ENCODE measurements at regions not wholly inside any gene's neighbourhood (a gene's known extent, or its start where the extent isn't known, plus 50 kb on each side); places are given as distances from the start of the nearest gene placed in this dataset.
"Not testable (repeated sequence)": the region's sequence is repeated elsewhere in the genome, so short reads cannot be mapped to it uniquely, and the experiment has no call there.

DNA sequence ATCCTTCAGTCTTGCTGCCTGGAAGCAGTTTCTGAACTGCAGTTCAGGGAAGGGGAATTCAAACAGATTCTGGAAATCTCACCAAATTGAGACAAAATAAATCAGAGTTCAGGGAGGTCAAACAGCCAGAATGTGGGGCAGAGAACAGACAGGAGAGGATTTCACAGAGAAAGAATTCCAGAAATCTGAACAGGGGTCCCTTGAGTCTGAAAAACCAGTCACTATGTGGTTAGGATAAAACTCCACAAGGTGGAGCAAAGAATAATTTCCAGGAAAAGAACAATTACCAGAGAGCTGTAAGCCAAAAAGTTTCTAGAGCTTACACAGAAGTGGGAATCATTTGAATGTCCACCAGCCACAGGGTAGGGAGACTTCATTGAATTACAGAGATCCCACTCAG, 84.7 kb downstream of the URB2 start:
- DNase-seq (ENCODE audit: low read depth), result no peak

DNA sequence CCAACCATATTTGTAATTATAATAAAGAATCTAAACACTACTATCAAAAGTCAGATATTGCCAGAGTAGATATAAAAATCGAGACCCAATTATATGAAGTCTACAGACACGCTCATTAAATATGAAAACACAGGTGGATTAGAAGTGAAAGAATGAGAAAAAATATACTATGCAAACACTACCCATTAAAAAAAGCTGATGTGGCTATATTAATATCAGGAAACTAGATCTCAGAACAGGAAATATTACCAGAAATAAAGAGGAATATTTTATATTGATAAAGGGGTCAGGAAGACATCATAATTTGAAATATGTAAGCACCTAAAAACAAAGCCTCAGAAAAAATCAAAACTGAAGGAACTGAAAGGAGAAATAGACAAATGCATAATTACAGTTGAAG, 88.3 kb downstream of the URB2 start:
- DNase-seq (ENCODE audit: low read depth), result no peak

DNA sequence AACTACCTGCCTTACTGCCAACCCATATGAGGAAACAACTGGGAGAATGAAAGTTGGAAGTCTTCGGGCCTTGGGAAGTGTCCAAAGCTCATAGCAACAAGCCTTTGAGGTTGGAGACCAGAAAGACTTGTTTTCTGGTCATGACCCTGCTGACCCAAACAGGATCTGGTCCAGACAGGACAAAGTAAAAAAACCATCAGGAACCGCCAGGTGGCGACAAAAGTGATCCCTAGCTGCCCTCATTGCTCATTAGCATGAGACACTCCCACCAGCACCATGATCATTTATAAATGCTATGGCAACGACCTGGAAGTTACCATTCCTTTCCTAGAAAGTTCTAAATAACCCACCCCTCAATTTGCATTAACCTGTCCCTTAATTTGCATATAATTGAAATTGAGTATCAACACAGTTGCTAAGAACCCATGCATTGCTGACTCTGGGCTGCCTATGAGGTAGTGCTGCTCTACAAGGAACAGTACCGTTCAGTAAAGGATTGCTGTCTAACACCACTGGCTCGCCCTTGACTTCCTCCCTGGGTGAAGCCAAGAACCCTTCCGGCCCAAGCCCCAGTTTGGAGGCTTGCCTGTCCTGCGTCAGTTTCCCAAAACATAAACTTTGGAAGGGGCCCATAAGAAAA, 89.0 kb downstream of the URB2 start:
- DNase-seq (ENCODE audit: low read depth), result peak; percentile 12

DNA sequence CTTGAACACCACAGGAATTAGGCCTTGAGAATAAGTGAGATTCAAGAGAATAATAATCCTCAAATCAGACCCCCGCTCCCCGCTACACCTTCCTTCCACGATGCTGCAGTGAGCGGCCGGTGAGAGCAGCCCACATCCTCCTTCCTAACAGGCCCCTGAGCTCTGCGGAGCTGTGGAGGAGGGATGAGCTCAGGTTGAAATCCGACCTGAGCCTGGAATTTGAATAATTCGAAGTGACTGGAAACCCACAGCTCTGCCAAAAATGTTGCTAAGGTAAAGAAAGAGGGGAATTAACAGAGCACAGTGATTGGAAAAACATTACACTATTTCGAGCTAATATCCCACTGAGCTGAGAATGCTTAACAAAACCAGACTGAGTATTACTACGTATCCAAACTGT, 90.0 kb downstream of the URB2 start:
- DNase-seq (ENCODE audit: low read depth), result no peak

DNA sequence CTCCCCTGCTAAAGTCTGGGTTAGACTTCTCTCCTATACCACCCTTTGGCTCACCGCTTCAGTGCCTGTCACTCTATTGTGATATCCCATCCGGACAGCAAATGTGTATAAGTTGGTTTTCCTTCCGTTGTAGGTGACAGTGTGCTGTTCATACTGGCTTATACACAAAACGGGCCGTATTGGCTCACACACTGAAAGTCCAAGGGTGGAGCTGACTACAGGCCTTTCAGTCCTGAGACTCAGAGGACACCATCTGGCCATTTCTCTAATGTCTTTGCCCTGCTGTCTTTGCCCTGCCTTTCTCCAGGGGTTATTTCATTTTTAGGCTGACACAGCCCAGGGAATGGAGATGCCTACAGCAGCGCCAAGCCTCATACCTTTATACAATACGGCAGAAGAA, 90.7 kb downstream of the URB2 start:
- DNase-seq (ENCODE audit: low read depth), result no peak

DNA sequence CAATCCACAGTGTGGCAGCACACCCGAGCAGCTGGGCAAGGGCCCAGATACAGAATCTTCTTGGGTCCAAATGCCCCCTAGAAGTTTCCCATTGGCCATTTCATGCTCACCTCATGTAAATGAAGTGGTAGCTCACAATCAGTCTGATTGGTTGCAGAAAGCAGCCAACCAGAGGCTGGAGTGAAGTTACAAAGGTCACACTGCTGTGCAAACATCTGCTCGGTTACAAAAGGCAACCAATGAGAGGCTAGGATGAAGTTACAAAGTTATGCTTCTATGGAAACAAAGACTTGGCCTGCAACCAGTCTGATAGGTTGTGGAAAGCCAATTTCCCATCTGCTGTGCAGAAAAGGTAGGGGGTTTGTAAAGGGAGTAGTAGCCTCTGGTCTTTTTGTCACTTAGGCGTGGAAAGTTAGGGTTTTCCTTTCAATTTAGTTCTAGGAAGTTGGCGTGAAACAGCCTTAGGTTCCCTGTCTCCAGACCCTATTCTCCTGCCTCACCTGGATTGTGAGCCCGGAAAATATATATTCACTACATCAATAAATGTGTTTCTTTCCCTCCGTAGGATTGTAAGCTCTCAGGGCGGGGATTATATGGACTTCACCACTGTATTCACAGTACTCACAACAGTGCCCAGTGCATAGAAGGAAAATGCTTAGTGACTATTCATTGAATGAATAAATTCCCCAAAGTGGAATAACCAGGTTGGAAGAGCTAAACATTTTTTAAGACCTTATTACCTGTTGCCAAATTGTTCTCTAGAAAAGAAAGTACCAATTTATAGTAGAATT, 91.9 kb downstream of the URB2 start:
- DNase-seq (ENCODE audit: low read depth), result no peak

DNA sequence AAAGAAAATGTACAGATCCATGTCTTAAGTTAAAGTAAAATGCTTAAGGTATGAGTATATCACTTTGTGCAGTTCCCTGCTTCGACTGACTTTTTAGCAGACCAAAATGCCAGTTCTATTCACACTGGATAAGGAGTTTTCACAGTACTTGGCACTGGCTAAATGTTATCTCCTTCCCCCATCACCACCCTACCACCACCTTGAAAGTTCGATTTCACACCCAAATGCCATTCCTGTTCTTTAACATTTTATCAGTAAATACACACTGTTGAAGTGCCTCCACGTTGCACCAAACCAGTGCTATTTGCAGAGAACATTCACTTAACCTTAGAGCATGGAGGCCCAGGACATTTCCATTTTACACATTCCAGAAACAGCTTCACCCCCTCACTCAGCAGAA, 100.0 kb downstream of the URB2 start:
- DNase-seq (ENCODE audit: low read depth), result no peak

DNA sequence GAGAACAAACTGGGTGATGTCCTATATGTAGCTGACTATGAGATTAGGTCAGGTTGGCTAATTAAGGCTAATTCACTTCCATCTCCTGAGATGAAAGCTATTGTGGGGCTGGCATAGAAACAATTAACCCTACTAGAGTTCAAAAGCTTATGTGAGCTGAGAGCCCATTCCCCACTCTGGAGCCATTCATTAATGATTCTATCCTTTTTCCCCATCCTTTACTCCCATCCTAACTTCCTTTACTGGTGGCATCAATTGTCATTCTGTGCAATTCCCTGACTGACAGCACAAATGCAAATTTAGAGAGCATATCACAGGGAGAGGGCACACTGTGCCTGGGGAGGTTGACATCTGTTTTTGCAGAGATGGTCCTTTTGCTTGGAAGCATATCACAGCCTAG, 103.9 kb downstream of the URB2 start:
- DNase-seq (ENCODE audit: low read depth), result no peak

DNA sequence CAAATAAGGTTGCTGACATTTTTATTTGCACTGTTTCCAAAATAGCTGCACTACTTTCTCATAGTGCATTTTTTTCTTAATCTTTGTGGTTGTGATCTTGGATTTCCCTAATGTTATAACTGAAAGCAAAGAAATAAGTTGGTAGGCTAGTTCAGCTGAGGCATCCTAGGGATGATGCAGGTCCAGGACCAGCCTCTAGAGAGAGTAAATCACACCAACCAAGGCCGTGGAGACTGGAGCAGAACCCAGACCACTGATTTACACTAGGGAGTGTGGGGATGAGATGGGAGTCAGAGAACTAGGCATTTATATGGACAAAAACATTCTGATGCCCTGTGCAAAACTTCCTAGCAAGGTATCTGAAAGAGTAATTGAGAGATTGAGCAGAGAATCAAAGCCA, 104.5 kb downstream of the URB2 start:
- no peak for DNase-seq (ENCODE audit: low read depth)

DNA sequence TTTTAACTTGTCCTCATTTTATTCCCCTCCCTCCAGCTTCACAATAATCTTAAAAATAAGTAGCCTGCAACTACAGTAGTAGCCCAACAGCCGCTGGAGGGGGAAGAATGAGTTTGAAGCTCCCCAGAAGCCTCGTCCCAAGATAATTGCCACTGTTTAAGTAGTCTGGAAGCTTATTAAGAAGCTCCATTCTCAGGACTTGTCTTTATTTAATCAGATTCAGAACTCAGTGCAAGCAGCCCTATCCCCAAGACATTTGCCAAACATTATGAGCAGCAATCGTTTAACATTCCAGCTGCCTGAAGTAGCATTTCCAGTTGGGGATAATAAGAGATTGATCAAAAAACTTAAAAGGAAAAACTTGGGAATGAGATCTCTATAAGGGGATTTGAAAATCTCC, 106.0 kb downstream of the URB2 start:
- no peak for DNase-seq (ENCODE audit: low read depth)

DNA sequence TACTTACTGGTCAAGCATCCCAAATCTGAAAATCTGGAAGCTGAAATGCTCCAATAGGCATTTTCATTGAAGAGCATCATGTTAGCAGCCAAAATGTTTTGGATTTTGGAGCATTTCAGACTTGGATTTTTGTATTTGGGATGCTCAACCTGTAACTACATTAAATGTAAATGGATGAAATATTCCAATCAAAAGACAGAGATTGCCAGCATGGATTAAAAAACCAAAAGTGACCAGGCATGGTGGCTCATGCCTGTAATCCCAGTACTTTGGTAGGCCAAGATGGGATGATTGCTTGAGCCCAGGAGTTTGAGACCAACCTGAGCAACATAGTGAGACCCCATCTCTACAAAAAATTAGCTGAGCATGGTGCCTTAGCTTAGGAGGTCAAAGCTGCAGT, 110.3 kb downstream of the URB2 start:
- no peak for DNase-seq (ENCODE audit: low read depth)

DNA sequence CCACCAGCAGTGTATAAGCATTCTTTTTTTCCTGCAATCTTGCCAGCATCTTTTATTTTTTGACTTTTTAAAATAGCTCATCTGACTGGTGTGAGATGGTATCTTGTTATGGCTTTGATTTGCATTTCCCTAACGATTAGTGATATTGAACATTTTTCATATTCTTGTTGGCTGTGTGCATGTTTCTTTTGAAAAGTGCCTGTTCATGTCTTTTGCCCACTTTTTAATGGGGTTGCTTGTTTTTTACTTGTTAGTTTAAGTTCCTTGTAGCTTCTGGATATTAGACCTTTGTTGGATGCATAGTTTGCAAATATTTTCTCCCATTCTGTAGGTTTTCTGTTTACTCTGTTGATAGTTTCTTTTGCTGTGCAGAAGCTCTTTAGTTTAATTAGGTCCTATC, 116.6 kb downstream of the URB2 start:
- not testable (repeated sequence) for DNase-seq (ENCODE audit: low read depth)

DNA sequence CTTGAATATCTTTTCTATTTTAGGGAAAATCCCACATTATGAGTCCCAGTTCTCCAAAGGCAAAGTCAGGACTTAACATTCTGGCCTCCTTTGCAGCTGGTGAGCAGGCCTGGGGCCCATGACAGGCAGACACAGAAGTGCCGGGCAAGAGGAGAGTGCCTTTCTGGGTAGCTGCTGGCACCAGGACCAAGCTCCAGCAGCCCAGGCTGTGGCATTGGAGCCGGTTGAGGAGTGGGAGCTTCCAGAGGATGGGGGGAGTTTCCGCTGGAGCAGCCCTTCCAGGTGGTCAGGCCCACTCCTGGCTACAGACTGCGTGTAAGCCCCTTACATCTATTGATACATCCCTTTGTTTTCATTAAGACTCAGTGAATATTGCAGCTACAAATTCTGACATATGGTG, 123.9 kb downstream of the URB2 start:
- no peak for DNase-seq (ENCODE audit: low read depth)

DNA sequence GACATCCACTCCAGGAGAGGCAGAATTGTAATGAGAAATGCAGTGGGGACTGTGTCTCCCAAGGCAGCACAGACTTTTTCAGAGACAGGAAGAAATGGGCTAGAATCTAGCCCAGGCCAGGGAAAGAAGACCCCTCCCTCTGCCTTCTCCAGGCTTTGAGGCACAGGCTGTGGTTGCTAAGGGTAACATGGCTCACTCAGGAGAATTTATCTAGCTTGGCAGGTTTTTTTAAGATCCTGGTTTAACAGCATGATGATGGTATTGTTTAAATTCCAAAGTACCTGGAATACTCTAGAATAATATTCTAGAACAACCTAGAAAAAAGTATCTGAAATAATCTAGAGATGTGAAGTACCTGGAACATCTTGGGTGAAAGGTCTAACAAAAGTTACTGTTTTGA, 125.6 kb downstream of the URB2 start:
- no peak for DNase-seq (ENCODE audit: low read depth)

DNA sequence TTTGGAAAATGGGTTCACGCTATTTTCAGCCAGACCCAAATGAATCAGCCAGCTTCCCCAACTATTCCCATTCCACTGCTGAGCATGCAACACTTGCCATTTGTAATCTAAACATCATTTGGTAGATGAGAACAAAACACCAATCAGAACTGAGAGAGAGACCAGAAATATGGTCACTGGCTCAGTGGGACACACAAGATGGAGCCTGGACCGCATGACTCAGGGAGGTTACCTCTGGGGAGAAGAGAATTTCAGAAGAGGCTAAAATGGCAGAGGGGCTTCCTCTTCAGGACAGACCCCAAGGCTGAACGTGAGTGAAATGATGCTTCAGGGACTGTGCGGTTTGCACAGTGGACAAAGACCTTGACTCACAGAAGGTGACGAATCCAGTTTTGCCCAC, 126.6 kb downstream of the URB2 start:
- DNase-seq (ENCODE audit: low read depth), result no peak

DNA sequence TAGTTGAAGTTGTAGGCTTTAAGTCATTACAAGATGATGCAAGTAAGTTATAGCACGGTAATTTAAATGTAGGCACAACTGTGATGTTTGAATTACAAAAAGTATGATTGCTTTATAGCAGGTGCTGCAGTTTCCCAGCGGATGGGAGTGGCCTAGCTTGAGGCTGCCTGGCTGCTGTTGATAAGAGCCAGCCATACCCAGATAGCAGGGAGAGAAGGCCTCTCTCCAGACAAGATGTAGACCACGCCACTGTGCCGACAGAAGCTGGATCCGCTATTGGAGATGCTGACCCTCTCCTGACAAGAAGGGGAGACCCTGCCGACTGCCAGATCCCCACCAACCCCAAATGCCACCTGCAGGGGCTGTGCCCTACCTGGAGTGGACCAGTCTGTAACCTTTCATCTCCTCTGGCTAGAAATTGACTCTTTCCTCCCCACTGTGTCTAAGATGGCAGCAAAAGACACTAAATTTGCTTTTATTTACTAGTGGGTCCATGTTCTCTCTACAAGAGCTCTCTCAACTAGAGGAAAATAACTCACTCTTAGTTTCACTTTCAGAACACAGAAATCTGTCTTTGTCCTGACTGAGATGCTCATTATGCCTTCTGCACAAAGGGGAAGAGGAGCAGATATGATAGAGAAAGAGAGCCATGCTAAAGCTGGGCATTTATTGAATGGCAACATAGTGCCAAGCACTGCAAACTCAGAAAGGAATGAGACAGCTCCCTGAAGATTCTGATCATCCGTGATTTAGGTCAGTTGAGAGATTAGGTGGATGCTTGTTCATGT, 127.9 kb downstream of the URB2 start:
- DNase-seq (ENCODE audit: low read depth), result no peak

DNA sequence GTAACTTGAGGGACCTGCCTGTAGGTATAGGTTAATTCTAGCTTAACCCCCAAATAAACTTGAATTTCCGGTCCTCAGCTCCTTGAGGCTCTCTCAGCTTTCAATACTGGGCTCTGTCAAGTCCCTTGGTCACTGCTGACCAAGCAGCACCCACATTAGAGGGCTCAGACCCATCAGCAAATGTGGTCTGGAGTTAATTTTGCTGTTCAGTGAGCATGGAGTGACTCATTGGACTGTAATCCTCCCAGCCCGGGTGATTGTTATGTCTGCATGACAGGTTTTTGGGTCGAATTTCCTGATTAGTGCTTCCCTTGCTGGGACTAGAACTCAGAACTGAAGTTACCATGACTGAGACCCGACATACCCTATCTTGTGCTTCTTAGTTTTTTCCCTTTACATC, 130.6 kb downstream of the URB2 start:
- DNase-seq (ENCODE audit: low read depth), result no peak

DNA sequence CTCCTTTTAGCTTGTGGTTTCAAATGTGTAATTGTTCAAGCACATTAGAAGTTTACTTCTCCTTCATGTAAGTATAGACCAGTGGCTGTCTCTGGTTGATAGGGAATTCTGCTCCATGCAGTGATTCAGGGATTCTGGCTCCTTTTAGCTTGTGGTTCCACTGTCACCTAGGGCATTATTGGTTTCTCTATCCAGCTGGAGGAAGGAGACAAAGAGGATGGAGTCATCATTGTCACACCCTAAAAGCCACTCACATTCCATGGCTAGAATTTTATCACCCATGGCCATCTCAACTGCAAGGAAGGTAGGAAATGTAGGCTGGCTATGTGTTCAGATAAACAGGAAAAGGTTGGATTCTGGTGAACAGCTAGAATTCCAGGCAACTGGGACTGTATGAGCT, 131.2 kb downstream of the URB2 start:
- no peak for DNase-seq (ENCODE audit: low read depth)

DNA sequence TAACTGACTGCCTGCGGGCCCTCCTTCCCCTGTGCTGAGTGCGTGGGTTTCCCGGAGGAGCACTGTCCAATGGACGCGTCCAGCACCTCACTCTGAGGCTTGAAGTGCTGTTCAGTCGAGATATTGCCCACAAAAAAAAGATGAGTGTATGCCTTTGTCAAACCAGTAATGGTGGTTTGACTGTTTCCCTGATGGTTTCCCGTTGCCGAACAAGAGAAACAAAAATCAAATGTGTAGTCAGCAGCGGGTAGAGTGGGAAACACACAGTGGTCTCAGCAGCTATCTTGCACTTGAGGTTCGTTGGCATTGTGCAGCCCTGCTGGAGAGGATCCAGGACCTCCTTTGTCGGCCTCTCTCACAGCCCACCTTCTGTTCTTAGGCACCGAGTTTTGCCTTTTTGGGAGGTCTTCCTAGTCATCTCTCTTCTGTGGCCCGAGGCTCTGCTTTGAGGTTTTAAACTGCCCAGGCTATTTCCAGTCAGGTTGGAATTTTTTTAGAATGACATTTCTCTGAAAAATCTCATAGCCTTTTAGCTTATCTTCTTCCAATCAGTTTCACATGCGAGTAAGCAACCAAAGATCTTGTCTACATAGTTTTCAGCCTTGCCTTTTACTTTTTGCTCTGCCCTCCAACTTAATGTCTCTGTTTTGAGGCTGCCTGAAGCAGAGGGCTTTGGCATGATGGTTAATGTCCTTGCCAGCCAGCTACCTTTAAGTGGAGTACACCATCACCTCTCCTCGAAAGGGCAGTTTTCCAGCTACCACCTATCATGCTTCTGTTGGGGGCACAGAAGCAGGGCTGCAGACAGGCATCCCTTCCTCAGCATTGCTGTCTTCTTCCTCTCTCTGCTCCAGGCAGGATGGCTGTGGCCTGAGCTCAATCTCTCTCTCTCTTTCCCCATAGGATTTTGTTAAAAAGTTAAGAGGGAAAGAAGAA, 132.3 kb downstream of the URB2 start:
- DNase-seq (ENCODE audit: low read depth), result no peak

DNA sequence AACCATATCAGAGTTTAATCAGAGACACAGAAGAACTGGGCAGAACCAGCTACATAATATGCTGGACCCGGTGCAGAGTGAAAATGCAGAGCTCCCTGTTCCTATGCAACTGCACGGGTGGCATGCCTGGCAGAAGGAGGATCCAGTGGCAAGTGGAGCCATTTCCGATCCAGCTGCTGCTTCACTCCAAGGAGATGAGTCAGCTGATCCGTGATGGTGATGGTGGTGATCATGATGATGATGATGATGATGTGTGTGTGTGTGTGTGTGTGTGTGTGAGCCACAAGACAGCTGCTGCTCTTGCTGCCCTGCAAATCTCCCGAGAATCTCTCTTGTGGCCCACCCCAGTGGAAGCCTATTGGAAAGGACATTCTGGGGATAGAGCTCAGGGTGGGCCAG, 133.0 kb downstream of the URB2 start:
- DNase-seq (ENCODE audit: low read depth), result no peak

DNA sequence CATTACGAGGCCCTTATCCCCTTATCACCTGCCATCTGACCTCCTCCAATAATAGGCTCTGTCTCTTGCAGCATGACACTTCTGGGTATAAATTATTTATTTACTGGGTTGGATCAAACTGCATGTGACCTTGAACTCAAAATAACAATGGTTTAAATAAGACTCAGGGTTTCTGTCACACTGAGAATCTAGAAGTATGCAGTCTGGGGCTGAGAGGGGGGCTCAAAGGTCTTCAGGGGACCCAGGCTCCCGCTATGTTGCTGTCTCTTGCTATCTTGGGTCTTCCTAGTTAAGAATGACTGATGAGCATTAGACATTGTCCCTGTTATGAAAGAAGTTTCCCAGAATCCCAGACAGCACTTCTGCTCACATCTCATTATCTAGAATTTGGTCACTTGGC, 133.5 kb downstream of the URB2 start:
- no peak for DNase-seq (ENCODE audit: low read depth)

DNA sequence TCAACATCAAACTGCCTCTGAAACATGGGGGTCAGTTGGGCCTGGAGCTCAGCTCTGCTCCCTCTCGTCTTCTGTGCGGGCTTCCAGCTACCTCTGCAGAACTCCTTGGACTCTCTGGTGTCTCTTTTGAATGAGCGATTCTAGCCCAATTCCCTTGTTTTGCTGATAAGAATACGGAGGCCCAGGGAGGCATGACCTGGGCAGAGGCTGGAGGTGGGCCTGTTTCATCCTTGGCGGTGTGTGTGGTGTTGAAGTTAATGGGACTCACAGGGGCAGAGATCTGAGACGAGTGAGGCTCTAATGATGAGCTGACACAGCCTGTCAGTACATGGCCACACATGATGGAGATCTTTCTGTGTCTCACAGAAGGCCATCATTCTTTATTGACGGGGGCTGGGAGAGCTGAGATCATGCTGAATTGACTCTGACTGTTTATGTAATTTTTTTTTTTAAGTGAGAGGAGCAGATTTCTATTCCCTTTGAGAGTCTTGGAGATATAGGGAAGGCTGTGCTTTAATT, 134.5 kb downstream of the URB2 start:
- DNase-seq (ENCODE audit: low read depth), result no peak

Measured in activated T-helper 1 cell treated with Interleukin-2 at 50 U/mL for 16 hours (primary cell).